ENCODE measurements at regions not wholly inside any gene's neighbourhood (a gene's known extent, or its start where the extent isn't known, plus 50 kb on each side); places are given as distances from the start of the nearest gene placed in this dataset.

GRCh38 chr7:136079478-136079892, 102.3 kb upstream of the MTPN start (continued):
- TF ChIP-seq CHD7 (IDR thresholded peaks at IDR 0.05; ENCODE audit: insufficient replicate concordance, low read length) = no peak
- TF ChIP-seq HDAC6 (IDR thresholded peaks at IDR 0.05; ENCODE audit: low read depth, low read length) = no peak
- TF ChIP-seq CTBP2 (IDR thresholded peaks at IDR 0.05; ENCODE audit: borderline replicate concordance, insufficient read depth, insufficient read length, low read length) = no peak
- no peak for TF ChIP-seq NRF1 (IDR thresholded peaks at IDR 0.05; ENCODE audit: low read depth, low read length)
- no peak for TF ChIP-seq TCF12 (IDR thresholded peaks at IDR 0.05; ENCODE audit: low read depth, low read length)
- no peak for TF ChIP-seq SP2 (IDR thresholded peaks at IDR 0.05; ENCODE audit: low read length)
- TF ChIP-seq NANOG (IDR thresholded peaks at IDR 0.05; ENCODE audit: insufficient read depth, low read depth, low read length, poor library complexity, severe bottlenecking) = no peak
- no peak for TF ChIP-seq RNF2 (IDR thresholded peaks at IDR 0.05; ENCODE audit: borderline replicate concordance, low read depth, low read length, missing control alignments, poor library complexity, severe bottlenecking)
- no peak for TF ChIP-seq YY1 (IDR thresholded peaks at IDR 0.05; ENCODE audit: low read depth, low read length)
- no peak for TF ChIP-seq CBX8 (IDR thresholded peaks at IDR 0.05; ENCODE audit: borderline replicate concordance, low read depth, low read length)
- TF ChIP-seq BRCA1 (IDR thresholded peaks at IDR 0.05; ENCODE audit: low read depth, low read length) = no peak
- TF ChIP-seq CEBPB (IDR thresholded peaks at IDR 0.05; ENCODE audit: low read depth, low read length) = no peak
